NCI-H510A (cell line): ENCODE measurements at regions not wholly inside any gene's neighbourhood (a gene's known extent, or its start where the extent isn't known, plus 50 kb on each side); places are given as distances from the start of the nearest gene placed in this dataset.

Source experiments
- DNase-seq: peaks from one replicate; lab custom pipeline; 2025; lab: John Stamatoyannopoulos, UW

GRCh38 chr11:80855426-80855825 lies 1414.6 kb upstream of the TENM4 start:
- no peak for DNase-seq

- DNase-seq = no peak
These were observed 1408.4 kb upstream of the TENM4 start for GRCh38 chr11:80849253-80849652.

GRCh38 chr11:80846979-80847378 lies 1406.1 kb upstream of the TENM4 start:
- no peak for DNase-seq

GRCh38 chr11:80846442-80846841 lies 1405.6 kb upstream of the TENM4 start:
- DNase-seq = no peak

GRCh38 chr11:80844110-80844819 lies 1403.4 kb upstream of the TENM4 start:
- no peak for DNase-seq

- no peak for DNase-seq
These were observed 1402.6 kb upstream of the TENM4 start for GRCh38 chr11:80843266-80843974.

DNA sequence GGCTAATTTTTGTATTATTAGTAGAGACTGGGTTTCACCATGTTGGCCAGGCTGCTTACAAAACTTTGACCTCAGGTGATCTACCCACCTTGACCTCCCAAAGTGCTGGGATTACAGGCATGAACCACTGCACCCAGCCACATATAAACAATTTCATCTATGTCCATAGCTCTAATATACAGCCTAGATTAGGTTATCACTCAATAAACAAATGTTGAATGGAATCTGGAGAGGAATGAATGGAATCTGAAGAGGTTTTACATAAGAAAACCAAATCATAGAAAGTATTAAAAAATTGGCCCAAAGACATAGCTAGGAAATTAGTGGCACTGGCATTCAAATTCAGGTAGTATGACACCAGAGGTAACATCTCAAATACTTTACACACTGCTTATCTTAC lies 1401.4 kb upstream of the TENM4 start:
- DNase-seq = no peak

GRCh38 chr11:80841675-80842074 lies 1400.8 kb upstream of the TENM4 start:
- DNase-seq = no peak

DNA sequence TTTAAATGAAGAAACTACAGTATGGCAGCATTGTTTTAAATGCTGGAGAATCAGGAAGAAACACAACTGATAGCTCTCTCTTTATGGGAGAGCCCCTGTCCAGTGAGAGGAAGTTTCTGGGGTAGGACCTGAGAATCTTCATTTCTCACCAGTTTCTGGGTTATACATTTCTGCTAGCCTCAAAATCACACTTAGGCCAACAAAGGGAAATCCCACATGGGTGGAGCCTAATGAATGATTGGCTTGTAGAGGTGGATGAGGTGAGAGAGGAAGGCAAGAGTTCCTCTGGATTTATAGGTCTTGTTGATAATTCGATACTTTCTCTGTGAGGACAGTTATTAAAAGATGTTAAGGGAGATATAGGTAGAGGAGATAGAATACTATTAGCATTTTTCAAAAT lies 1397.3 kb upstream of the TENM4 start:
- DNase-seq = no peak

- no peak for DNase-seq
These were observed 1396.2 kb upstream of the TENM4 start for GRCh38 chr11:80837051-80837450.

DNA sequence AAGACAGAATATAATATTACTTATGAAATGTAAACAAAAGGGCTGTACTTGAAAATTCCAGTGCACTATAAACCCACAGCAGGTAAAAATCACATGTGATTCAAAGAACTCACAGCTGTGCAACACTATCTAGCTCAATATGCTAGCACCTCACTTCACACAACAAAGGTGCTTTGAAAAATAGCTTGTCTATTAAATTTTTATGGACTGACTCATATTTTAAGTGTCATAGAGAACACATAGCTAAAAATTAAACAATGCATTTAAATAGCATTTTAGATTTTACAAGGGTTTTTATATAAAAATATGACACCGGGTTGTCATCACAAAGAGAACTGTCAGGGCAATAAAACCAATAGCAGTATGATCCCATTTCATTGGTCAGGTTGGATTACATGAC lies 1390.5 kb upstream of the TENM4 start:
- no peak for DNase-seq

DNA sequence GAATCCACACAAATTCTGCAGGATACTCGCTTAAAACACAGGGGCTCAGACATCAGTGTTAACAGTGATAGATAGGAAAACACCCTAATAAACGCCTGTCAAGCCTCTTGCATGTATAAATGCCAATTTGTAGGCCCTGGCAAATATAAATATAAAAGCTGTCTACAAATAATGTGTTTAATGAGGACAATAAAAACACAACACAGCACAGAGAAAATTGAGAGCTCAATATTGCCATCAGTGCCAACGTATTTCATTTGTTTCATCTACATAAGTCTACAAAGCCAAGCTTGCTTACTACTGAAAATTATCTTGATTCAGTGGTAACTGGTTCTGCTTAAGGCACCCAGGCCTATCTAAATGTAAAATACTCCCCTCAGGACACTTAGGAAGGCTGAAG lies 1387.0 kb upstream of the TENM4 start:
- no peak for DNase-seq

DNA sequence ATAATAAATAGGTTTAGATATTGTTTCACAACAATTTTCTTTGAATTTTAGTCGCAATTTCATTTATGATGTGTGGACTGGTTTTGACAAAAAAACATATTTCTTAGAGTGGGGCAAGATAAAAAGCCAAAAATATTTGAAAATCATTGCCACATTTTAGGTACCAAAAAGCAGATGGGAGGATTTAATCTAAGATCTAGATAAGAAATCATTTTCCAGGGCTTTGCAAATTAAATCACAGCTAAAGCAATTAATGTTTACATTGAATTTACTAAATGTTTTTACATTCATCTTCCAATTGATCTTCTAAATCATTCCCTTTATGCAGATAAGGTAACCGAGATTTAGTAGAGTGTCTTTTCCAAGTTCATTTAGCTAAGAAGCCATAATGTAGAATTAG lies 1386.0 kb upstream of the TENM4 start:
- no peak for DNase-seq

- DNase-seq = no peak
These were observed 1381.5 kb upstream of the TENM4 start for GRCh38 chr11:80822308-80822707.

GRCh38 chr11:80819271-80819670 lies 1378.4 kb upstream of the TENM4 start:
- no peak for DNase-seq

DNA sequence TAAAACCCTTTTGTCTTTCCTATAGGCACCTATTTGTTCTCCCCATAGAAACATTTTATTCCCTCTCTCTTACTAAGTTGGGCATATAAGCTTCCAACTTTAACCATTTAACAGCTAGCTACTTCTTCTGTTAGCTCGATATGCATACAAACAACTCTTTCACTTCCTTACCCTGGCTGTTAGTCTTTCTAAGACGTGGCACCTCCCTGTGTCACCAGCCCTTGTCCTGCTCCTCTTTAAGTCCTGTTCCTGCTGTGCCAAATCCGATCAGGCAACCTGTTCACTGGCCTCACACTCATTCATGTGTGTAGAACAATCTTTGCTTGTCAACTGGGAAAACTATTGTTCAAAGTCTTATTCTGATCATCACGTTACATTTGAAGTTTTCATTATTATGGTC lies 1376.1 kb upstream of the TENM4 start:
- DNase-seq = no peak

- no peak for DNase-seq
These were observed 1375.6 kb upstream of the TENM4 start for GRCh38 chr11:80816454-80816847.

- no peak for DNase-seq
These were observed 1375.1 kb upstream of the TENM4 start for GRCh38 chr11:80815752-80816453.

GRCh38 chr11:80814813-80815212 lies 1374.0 kb upstream of the TENM4 start:
- no peak for DNase-seq

DNA sequence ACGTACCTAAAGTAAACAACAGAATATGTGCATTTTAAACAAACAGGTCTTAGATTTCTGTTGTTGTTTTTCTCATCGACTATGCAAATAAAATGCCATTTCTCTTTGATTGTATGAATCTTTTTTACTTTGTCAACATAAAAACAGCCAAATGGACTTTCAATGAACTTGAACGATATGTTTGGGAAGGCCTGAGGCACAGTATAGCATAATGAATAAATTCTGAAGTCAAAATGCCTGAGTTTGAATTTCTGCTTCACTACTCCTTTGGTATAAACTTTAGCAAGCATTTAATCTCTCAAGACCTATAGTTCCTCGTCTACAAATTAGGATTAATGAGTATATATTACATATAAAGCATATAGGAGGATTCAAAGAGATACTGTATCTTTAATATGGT lies 1369.9 kb upstream of the TENM4 start:
- no peak for DNase-seq

DNA sequence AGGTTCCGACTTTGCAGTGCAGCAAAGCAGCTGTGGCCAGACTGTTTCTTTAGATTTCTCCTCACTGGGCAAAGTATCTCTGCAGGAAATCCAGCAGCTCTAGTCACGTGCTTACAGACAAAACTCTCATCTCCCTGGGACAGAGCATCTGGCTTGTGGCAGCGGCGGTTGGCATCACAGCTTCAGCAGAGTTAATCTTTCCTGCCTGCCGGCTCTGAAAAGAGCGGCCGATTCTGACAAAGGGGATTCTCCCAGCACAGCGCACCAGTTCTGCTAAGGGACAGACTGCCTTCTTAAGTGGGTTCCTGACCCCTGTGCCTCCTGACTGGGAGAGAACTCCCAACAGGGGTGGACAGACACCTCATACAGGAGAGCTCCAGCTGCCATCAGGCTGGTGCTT lies 1357.3 kb upstream of the TENM4 start:
- DNase-seq = no peak

GRCh38 chr11:80783561-80783960 lies 1342.7 kb upstream of the TENM4 start:
- no peak for DNase-seq
